NCI-H187 treated with DMSO at 0.1 percent for 48 hours (cell line): ENCODE measurements at regions not wholly inside any gene's neighbourhood (a gene's known extent, or its start where the extent isn't known, plus 50 kb on each side); places are given as distances from the start of the nearest gene placed in this dataset.
"Not testable (repeated sequence)": the region's sequence is repeated elsewhere in the genome, so short reads cannot be mapped to it uniquely, and the experiment has no call there.

Source experiments
- DNase-seq: peaks from one replicate; lab custom pipeline; 2025; lab: John Stamatoyannopoulos, UW

- no peak for DNase-seq
Measured at GRCh38 chr7:15813448-15813847, 127.0 kb upstream of the MEOX2 start.

GRCh38 chr7:15810383-15810782 is 123.9 kb upstream of the MEOX2 start:
- not testable (repeated sequence) for DNase-seq

- DNase-seq, result not testable (repeated sequence)
Measured at GRCh38 chr7:15809936-15810335, 123.5 kb upstream of the MEOX2 start.

- no peak for DNase-seq
Measured at GRCh38 chr7:15805891-15806290, 119.4 kb upstream of the MEOX2 start.

- DNase-seq, result no peak
Measured at GRCh38 chr7:15802425-15802824, 115.9 kb upstream of the MEOX2 start.

- no peak for DNase-seq
Measured at GRCh38 chr7:15801551-15801950, 115.1 kb upstream of the MEOX2 start.

GRCh38 chr7:15801041-15801440 is 114.6 kb upstream of the MEOX2 start:
- DNase-seq, result no peak

GRCh38 chr7:15798081-15798480 is 111.6 kb upstream of the MEOX2 start:
- DNase-seq, result no peak

GRCh38 chr7:15795393-15795792 is 108.9 kb upstream of the MEOX2 start:
- DNase-seq, result no peak

- no peak for DNase-seq
Measured at GRCh38 chr7:15794801-15795200, 108.3 kb upstream of the MEOX2 start.

GRCh38 chr7:15784694-15785030 is 98.2 kb upstream of the MEOX2 start:
- DNase-seq, result no peak

- DNase-seq, result no peak
Measured at GRCh38 chr7:15783987-15784693, 97.7 kb upstream of the MEOX2 start.

- no peak for DNase-seq
Measured at GRCh38 chr7:15782656-15783055, 96.2 kb upstream of the MEOX2 start.

- DNase-seq, result no peak
Measured at GRCh38 chr7:15781944-15782343, 95.5 kb upstream of the MEOX2 start.

- DNase-seq, result no peak
Measured at GRCh38 chr7:15780271-15780670, 93.8 kb upstream of the MEOX2 start.

GRCh38 chr7:15778191-15778590 is 91.7 kb upstream of the MEOX2 start:
- DNase-seq, result no peak

GRCh38 chr7:15765753-15766152 is 79.3 kb upstream of the MEOX2 start:
- no peak for DNase-seq

- no peak for DNase-seq
Measured at GRCh38 chr7:15764851-15765382, 78.4 kb upstream of the MEOX2 start.

GRCh38 chr7:15764010-15764409 is 77.5 kb upstream of the MEOX2 start:
- no peak for DNase-seq

- DNase-seq, result no peak
Measured at GRCh38 chr7:15757041-15758000, 70.8 kb upstream of the MEOX2 start.

GRCh38 chr7:15755061-15755460 is 68.6 kb upstream of the MEOX2 start:
- DNase-seq, result no peak

- no peak for DNase-seq
Measured at GRCh38 chr7:15753887-15754579, 67.5 kb upstream of the MEOX2 start.
